ACHN (cell line): ENCODE measurements at regions not wholly inside any gene's neighbourhood (a gene's known extent, or its start where the extent isn't known, plus 50 kb on each side); places are given as distances from the start of the nearest gene placed in this dataset.
A peak's percentile ranks its signal among the peaks of the same experiment; 100 is the strongest.

Experiments
- DNase-seq: peaks from one replicate; pipeline ENCODE4 v3.0.0-alpha.2; 2015
- in situ Hi-C: cut with HindIII; loops from 2 replicates; pipeline ENCODE4 v1.10.0; 2017; ENCODE audit warnings: low sequenced_read_pairs, low pct_ligation_motif_present, low pct_unique_long_range_greater_than_20kb

GRCh38 chr2:220432645-220433044 lies 805.2 kb downstream of the SLC4A3 start:
- in situ Hi-C loops: no loop called here
- no peak for DNase-seq

- in situ Hi-C loops: no loop called here
- no peak for DNase-seq
Measured at GRCh38 chr2:220433131-220433530, 805.7 kb downstream of the SLC4A3 start.

DNA sequence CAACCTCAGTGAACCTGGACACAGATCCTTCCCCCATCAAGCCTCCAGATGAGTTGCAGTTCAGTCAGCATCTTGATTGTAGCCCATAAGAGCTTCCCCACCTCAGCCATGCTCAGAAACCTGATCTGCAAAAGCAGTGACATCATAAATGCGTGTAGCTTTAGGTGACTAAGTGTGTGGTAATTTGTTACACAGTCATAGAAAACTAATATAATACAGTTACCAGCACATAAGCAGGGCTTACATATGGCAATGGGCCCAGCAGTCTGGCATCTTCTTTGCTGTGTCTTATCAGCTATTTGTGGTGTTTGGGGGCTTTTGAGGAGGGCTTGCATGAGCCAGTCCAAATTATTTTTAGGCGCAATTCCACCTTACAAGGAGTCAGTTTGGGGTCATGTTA lies 807.0 kb downstream of the SLC4A3 start:
- DNase-seq: no peak
- in situ Hi-C loops: no loop called here

GRCh38 chr2:220437938-220438337 lies 810.5 kb downstream of the SLC4A3 start:
- in situ Hi-C loops: no loop called here
- no peak for DNase-seq

DNA sequence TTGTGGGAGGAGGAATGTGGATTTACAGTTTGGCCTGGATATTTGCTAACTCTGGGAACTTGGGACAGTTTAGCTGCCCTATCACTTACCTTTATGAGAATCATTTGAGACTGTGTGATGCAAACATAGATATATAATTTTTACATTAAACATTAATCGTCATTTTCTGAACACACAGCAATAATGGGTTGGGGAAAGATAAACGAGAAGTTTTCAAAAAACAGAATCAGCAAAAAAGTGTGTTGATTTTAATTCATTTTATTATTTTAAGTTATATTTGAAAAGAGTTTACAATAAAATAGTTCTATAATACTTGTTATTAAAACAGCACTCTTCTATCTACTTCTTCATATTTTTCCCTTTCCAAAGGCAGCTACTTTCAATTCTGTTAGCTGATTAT lies 813.3 kb downstream of the SLC4A3 start:
- no peak for DNase-seq
- in situ Hi-C loops: no loop called here

GRCh38 chr2:220441404-220441803 lies 814.0 kb downstream of the SLC4A3 start:
- DNase-seq: no peak
- in situ Hi-C loops: no loop called here

DNA sequence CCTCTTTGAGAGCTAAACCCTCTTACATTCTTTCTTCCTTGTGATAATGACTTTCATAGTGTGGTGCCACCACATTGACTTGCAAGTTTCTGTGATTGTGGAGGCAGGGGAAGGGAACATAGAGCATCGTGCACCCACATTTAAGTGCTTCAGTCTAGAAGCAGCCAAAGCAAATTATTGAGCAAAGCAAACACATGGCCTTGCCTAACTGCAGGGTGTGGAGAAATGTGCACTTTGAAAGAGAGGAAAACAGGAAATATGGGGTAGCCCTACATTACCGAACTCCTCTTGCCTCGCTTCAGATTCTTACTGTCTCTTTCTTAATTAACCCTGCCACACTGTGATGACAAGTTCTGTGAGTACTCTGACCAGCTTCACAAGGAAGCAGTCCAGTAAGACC lies 814.6 kb downstream of the SLC4A3 start:
- in situ Hi-C loops: no loop called here
- no peak for DNase-seq

GRCh38 chr2:220445429-220446105 lies 818.1 kb downstream of the SLC4A3 start:
- in situ Hi-C loops: no loop called here
- DNase-seq: peak; percentile 14

GRCh38 chr2:220446106-220446712 lies 818.8 kb downstream of the SLC4A3 start:
- DNase-seq: no peak
- in situ Hi-C loops: no loop called here

DNA sequence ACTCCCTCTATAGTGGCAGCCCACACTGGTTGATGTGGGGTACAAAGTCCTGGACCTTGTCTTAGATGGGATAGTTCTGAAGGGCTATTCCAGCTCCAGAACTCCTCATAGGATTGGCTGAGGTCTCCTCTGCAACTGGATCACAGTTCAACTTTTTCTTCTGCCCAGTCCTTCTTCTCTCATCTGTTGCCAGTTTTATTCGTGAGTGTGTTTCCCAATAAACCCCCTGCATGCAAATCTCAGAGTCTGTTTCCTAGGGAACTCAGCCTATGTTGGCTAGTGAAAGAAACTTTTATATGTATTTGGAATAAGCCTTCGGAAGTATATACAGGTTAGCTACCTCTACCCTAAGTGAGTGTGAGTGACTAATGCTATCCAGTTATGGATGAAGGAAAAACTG lies 823.4 kb downstream of the SLC4A3 start:
- DNase-seq: no peak
- in situ Hi-C loops: no loop called here

DNA sequence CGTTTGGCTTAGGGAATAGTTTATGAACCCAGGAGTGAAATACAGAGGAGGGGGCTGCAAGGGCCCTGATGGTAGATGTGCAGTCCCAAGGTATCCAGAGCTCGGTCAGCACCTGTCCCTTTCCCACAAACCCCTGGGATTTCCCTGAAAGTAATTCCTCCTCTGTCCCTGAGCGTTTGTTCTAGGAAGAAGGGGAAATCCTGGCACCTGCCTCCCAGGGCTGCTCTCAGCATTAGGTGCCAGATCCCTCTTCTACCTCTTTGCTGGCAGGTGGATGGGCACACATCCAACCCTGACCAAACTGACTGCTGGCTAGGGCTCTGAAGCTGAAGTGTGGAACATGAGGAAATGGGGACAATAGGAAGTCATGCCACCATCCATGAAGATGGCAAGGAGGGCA lies 824.0 kb downstream of the SLC4A3 start:
- no peak for DNase-seq
- in situ Hi-C loops: no loop called here

GRCh38 chr2:220452561-220452960 lies 825.1 kb downstream of the SLC4A3 start:
- DNase-seq: no peak
- in situ Hi-C loops: no loop called here

- in situ Hi-C loops: no loop called here
- DNase-seq: no peak
Measured at GRCh38 chr2:220455351-220455990, 828.0 kb downstream of the SLC4A3 start.

DNA sequence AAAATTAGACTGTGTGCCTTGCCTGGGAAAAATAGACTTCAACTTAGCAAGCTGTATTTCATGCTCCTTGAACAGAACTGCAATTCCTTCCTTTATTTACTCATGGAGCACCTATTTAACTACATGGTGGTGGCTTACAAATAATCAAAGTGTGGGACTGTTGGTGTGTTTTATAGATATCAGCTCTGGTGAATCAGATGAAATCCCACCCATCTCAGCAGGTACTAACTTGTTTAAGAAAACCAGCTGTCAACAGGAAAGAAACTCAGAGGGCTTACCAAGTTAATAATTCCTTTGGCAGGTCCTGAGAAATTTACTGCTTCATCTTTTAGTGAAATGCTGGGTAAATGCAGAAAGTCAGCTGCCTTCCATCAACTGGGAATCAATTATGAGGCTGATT lies 830.6 kb downstream of the SLC4A3 start:
- in situ Hi-C loops: no loop called here
- no peak for DNase-seq

- in situ Hi-C loops: no loop called here
- DNase-seq: peak; percentile 21
Measured at GRCh38 chr2:220460257-220460985, 833.0 kb downstream of the SLC4A3 start.

DNA sequence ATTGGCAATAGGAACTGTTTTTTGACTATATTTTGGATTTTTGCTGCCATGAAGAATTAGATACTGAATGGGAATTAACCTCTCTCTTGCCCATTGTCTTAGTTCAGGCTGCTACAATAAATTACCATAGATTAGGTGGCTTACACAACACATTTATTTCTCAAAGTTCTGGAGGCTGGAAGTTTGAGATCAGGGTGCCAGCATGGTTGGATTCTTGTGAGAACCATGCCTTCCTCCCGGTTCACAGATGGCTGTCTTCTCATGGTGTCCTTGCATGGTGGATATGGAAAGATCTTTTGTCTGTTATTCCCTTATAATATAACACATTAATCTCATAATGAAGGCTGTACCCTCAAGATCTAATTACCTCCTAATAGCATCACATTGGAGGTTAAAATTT lies 836.4 kb downstream of the SLC4A3 start:
- in situ Hi-C loops: no loop called here
- no peak for DNase-seq

GRCh38 chr2:220465700-220466099 lies 838.3 kb downstream of the SLC4A3 start:
- no peak for DNase-seq
- in situ Hi-C loops: no loop called here

DNA sequence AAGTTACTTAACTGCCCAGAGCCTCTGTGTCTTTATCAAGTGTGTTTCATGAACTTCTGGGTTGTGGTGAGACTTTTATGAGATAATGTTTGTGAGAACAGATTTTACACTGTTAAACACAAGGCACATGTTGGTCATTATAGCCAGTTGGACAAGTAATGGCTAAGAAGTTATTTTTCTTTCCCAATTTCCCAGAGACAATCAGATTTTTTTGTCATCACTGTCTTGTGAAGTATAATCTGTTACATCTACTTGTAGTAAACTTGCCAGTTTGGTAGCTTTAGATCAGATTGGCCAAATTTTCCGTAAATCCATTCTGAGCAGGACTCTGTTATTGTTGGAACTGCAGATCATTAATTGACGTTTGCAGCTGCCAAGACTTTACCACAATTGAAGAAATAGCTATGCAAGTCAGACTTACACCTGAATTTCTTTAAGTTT lies 838.8 kb downstream of the SLC4A3 start:
- in situ Hi-C loops: no loop called here
- DNase-seq: peak; percentile 36

DNA sequence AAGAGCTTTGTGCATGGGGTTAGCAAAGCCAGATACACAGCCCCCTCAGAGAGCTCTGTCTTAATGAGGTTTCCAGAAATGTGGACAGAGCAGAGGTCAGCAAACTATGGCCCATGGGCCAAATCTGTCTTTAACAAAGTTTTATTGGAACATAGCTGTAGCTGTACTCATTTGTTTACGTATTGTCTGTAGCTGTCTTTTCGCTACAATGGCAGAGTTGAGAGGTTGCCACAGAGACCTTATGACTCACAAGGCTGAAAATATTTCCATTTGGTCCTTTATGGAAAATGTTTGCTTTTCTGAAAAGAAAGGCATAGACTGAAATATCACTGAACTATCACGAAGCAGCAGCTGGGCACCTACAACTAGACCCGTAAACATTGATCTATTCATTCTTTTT lies 841.8 kb downstream of the SLC4A3 start:
- in situ Hi-C loops: no loop called here
- DNase-seq: no peak
